SK-N-MC (cell line): ENCODE measurements at regions not wholly inside any gene's neighbourhood (a gene's known extent, or its start where the extent isn't known, plus 50 kb on each side); places are given as distances from the start of the nearest gene placed in this dataset.

Experiments used
- DNase-seq: peaks from one replicate; pipeline ENCODE4 v3.0.0-alpha.2; 2011; ENCODE audit warnings: low read depth, low spot score
- H3K27ac ChIP-seq: fragments of 200-600 bp; sonication (generic); 2 replicates; pipeline ENCODE4 v1.5.1; 2016; ENCODE audit warnings: mixed run types
- H3K36me3 ChIP-seq: fragments of 200-600 bp; sonication (generic); 2 replicates; pipeline ENCODE4 v1.6.1; 2017; ENCODE audit warnings: antibody characterized with exemption, low read length, mixed read lengths; ENCODE audit not compliant: insufficient read depth
- H3K4me3 ChIP-seq: fragments of 200-600 bp; sonication (generic); 2 replicates; pipeline ENCODE4 v1.5.1; 2016
- H3K9ac ChIP-seq: fragments of 200-600 bp; sonication (generic); 2 replicates; pipeline ENCODE4 v1.8.0; 2017; ENCODE audit warnings: mixed run types, mixed read lengths; ENCODE audit not compliant: insufficient read length
- H3K9me3 ChIP-seq: fragments of 200-600 bp; sonication (generic); 2 replicates; pipeline ENCODE4 v1.6.1; 2017; ENCODE audit warnings: low read depth, mild to moderate bottlenecking, antibody characterized with exemption, low read length, moderate library complexity, mixed read lengths
- EZH2 ChIP-seq: fragments of 200-600 bp; sonication (generic); IDR thresholded peaks from one replicate; pipeline ENCODE4 v1.6.1; 2017; ENCODE audit warnings: antibody characterized with exemption
- FOXP2 ChIP-seq: optimal IDR thresholded peaks from 2 replicates; pipeline ENCODE3; 2011; ENCODE audit warnings: mild to moderate bottlenecking, moderate library complexity; ENCODE audit not compliant: insufficient read depth; ENCODE audit errors: extremely low read length, control extremely low read depth
- POLR2AphosphoS5 ChIP-seq: IDR thresholded peaks from 2 replicates; pipeline ENCODE4 v1.6.1; 2012; ENCODE audit warnings: mild to moderate bottlenecking, low read depth, low read length, borderline replicate concordance

GRCh38 chr12:127811988-127812387 lies 455.0 kb upstream of the TMEM132C start:
- TF ChIP-seq EZH2 (no peak), POLR2AphosphoS5 (no peak), FOXP2 (no peak)
- no peak overlapping the region for H3K4me3 ChIP-seq
- no peak overlapping the region for H3K27ac ChIP-seq
- H3K9me3 ChIP-seq: no peaks in the 10 kb centered on the region
- no peaks in the 10 kb centered on the region for H3K36me3 ChIP-seq
- DNase-seq: no peak
- H3K9ac ChIP-seq: no peak overlapping the region

GRCh38 chr12:127813147-127813546 lies 453.8 kb upstream of the TMEM132C start:
- H3K4me3 ChIP-seq: no peak overlapping the region

GRCh38 chr12:127819056-127819455 lies 447.9 kb upstream of the TMEM132C start:
- H3K9me3 ChIP-seq: no peaks in the 10 kb centered on the region
- no peak for DNase-seq
- TF ChIP-seq FOXP2: no peak
- no peak for TF ChIP-seq POLR2AphosphoS5
- TF ChIP-seq EZH2: no peak

More at GRCh38 chr12:127813147-127813546, 453.8 kb upstream of the TMEM132C start:
- Histone ChIP-seq H3K27ac (no peak overlapping the region), H3K9ac (no peak overlapping the region), H3K36me3 (no peaks in the 10 kb centered on the region), H3K9me3 (no peaks in the 10 kb centered on the region)
- TF ChIP-seq POLR2AphosphoS5 (no peak), FOXP2 (no peak), EZH2 (no peak)
- no peak for DNase-seq

GRCh38 chr12:127820271-127820670 lies 446.7 kb upstream of the TMEM132C start:
- Histone ChIP-seq H3K27ac (no peak overlapping the region), H3K4me3 (no peak overlapping the region), H3K9ac (no peak overlapping the region), H3K36me3 (no peaks in the 10 kb centered on the region), H3K9me3 (no peaks in the 10 kb centered on the region)
- DNase-seq: no peak
- TF ChIP-seq POLR2AphosphoS5: no peak
- no peak for TF ChIP-seq FOXP2
- no peak for TF ChIP-seq EZH2

More at GRCh38 chr12:127819056-127819455, 447.9 kb upstream of the TMEM132C start:
- H3K4me3 ChIP-seq: no peak overlapping the region
- no peaks in the 10 kb centered on the region for H3K36me3 ChIP-seq
- H3K27ac ChIP-seq: no peak overlapping the region
- no peak overlapping the region for H3K9ac ChIP-seq

GRCh38 chr12:127820846-127821245 lies 446.1 kb upstream of the TMEM132C start:
- H3K36me3 ChIP-seq: no peaks in the 10 kb centered on the region
- TF ChIP-seq FOXP2 (no peak), EZH2 (no peak), POLR2AphosphoS5 (no peak)
- DNase-seq: no peak

GRCh38 chr12:127822809-127823411 lies 444.1 kb upstream of the TMEM132C start:
- no peaks in the 10 kb centered on the region for H3K36me3 ChIP-seq
- no peak for DNase-seq
- TF ChIP-seq EZH2 (no peak), POLR2AphosphoS5 (no peak)
- H3K9ac ChIP-seq: no peak overlapping the region
- H3K4me3 ChIP-seq: no peak overlapping the region
- no peaks in the 10 kb centered on the region for H3K9me3 ChIP-seq
- no peak overlapping the region for H3K27ac ChIP-seq

More at GRCh38 chr12:127820846-127821245, 446.1 kb upstream of the TMEM132C start:
- Histone ChIP-seq H3K27ac (no peak overlapping the region), H3K9me3 (no peaks in the 10 kb centered on the region), H3K9ac (no peak overlapping the region), H3K4me3 (no peak overlapping the region)

- Histone ChIP-seq H3K9ac (no peak overlapping the region), H3K9me3 (no peaks in the 10 kb centered on the region), H3K4me3 (no peak overlapping the region), H3K27ac (no peak overlapping the region), H3K36me3 (no peaks in the 10 kb centered on the region)
- TF ChIP-seq FOXP2 (no peak), POLR2AphosphoS5 (no peak), EZH2 (no peak)
- DNase-seq: no peak
Measured at GRCh38 chr12:127823801-127824200, 443.2 kb upstream of the TMEM132C start.

- Histone ChIP-seq H3K9me3 (no peaks in the 10 kb centered on the region), H3K36me3 (no peaks in the 10 kb centered on the region), H3K9ac (no peak overlapping the region), H3K27ac (no peak overlapping the region), H3K4me3 (no peak overlapping the region)
- DNase-seq: no peak
- TF ChIP-seq EZH2 (no peak), POLR2AphosphoS5 (no peak), FOXP2 (no peak)
Measured at GRCh38 chr12:127829281-127830064, 437.5 kb upstream of the TMEM132C start.

- H3K36me3 ChIP-seq: no peaks in the 10 kb centered on the region
- no peaks in the 10 kb centered on the region for H3K9me3 ChIP-seq
- H3K27ac ChIP-seq: no peak overlapping the region
- H3K4me3 ChIP-seq: no peak overlapping the region
- H3K9ac ChIP-seq: no peak overlapping the region
- TF ChIP-seq POLR2AphosphoS5: no peak
- no peak for TF ChIP-seq FOXP2
- TF ChIP-seq EZH2: no peak
- DNase-seq: no peak
Measured at GRCh38 chr12:127830065-127830460, 436.9 kb upstream of the TMEM132C start.
